ENCODE measurements at regions not wholly inside any gene's neighbourhood (a gene's known extent, or its start where the extent isn't known, plus 50 kb on each side); places are given as distances from the start of the nearest gene placed in this dataset.

DNA sequence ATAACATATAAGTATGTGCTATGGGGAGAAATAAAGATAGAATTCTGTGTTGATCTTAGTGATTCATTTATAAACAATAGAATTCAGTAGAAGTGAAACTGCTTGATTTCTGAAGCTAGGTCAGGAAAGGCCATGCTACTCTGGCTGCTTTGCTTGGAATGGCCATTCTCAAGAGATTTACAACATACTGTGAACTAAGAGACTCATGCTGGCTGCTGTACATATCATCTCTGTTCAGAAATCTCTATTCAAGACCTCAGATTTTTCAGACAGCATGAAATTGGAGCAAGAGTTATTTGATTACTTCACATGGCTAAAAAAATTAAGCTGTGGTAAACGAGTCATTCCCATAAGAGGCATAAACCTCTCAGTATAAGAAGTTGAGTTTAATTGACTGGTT is 662.6 kb downstream of the BCKDHB start:
- no peak for DNase-seq (ENCODE audit: insufficient read length, low spot score)
- TF ChIP-seq POU2F2 (IDR thresholded peaks at IDR 0.05; ENCODE audit: low read depth, low read length), result no peak
- TF ChIP-seq PAX5 (IDR thresholded peaks at IDR 0.05; ENCODE audit: insufficient read depth, low read length, severe bottlenecking), result no peak
- no peak for TF ChIP-seq POLR2A (IDR thresholded peaks at IDR 0.05; ENCODE audit: low read depth, low read length)
- no peak for TF ChIP-seq SPI1 (IDR thresholded peaks at IDR 0.05; ENCODE audit: low read depth, low read length)
- no peak for TF ChIP-seq TAF1 (IDR thresholded peaks at IDR 0.05; ENCODE audit: low read depth, low read length)
- no peak for TF ChIP-seq POLR2AphosphoS5 (IDR thresholded peaks at IDR 0.05; ENCODE audit: low read depth, low read length)
- no peak for FAIRE-seq

DNA sequence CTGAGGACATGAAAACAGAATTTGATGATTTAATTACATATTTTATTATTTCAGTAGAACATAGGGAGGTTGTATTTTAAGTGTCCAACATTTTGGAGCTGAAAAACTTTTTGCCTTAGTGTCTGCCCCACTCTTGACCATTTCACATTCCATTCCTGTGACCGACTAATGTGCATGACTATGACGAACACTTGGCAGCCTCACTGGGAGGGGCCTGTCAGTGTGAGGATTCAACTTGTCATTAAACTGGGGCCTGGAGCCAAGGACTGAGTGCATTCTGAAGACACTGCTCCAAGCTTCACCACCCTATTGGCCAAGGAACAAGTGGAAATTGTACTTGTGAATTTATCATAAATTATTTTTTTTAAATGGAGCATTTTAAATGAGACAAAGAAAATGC is 661.3 kb downstream of the BCKDHB start:
- FAIRE-seq (no peak), DNase-seq (ENCODE audit: insufficient read length, low spot score) (no peak)
- no peak for TF ChIP-seq POLR2A (IDR thresholded peaks at IDR 0.05; ENCODE audit: low read depth, low read length)
- TF ChIP-seq POU2F2 (IDR thresholded peaks at IDR 0.05; ENCODE audit: low read depth, low read length), result no peak

DNA sequence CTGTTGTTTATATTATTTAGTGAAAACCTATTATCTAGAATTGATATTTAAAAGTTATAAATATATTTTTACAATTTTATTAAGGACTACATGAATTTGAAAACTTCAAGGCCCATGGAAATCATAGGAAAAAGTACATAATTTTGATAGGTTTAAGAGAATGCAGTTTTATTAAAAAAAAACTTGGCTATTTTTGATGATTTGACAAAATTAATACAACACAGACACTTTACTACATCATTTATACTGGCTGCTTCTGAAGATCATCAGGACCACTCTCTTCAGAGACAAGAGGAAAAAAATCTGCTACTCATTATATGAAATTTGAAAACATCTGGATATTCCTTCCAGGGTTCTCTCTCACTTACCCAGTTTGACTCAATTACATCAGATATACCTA is 637.7 kb downstream of the BCKDHB start:
- no peak for FAIRE-seq
- no peak for DNase-seq (ENCODE audit: insufficient read length, low spot score)
- TF ChIP-seq TAF1 (IDR thresholded peaks at IDR 0.05; ENCODE audit: low read depth, low read length), result no peak

DNA sequence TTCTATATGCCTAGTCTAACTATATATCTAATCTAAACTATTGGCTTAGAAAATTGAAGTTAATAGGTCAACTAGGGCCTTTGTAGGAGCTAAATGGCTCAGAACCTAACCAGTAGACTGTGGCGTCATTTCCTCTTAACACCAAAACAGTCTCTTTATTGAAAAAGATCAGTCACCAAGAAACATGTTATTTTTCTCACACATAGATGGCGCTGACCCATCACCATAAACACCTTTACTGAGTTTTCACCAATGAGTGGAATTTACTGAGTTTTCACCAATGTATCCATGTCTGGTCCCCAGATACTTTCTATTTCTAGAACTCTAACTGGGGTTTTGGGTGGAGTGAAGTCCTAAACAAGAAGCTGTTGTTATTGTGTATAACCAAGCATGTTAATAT is 636.0 kb downstream of the BCKDHB start:
- DNase-seq (ENCODE audit: insufficient read length, low spot score), result no peak
- no peak for FAIRE-seq
- TF ChIP-seq TAF1 (IDR thresholded peaks at IDR 0.05; ENCODE audit: low read depth, low read length), result no peak
- TF ChIP-seq POU2F2 (IDR thresholded peaks at IDR 0.05; ENCODE audit: low read depth, low read length), result no peak
- TF ChIP-seq POLR2AphosphoS5 (IDR thresholded peaks at IDR 0.05; ENCODE audit: low read depth, low read length), result no peak
- TF ChIP-seq SPI1 (IDR thresholded peaks at IDR 0.05; ENCODE audit: low read depth, low read length), result no peak
- no peak for TF ChIP-seq PAX5 (IDR thresholded peaks at IDR 0.05; ENCODE audit: insufficient read depth, low read length, severe bottlenecking)
- TF ChIP-seq POLR2A (IDR thresholded peaks at IDR 0.05; ENCODE audit: low read depth, low read length), result no peak

DNA sequence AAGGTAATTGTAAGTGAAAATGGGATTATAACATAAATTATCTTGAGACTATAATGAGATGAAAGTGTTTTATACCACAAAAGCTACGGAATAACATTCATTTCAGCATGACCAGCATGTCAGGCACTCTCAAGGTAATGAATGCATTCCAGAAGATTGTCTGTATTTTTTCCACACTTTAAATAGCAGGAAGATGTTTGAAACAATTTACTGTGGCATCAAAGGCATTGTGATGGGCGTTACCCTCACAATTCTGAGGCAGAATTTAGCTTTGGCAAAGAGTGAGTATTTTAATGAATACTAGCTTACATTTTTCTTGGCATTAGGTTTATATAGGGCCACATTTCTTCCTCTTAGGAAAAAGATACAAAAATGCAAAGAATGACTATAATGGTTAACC is 627.2 kb downstream of the BCKDHB start:
- DNase-seq (ENCODE audit: insufficient read length, low spot score) (no peak), FAIRE-seq (no peak)
- TF ChIP-seq POLR2AphosphoS5 (IDR thresholded peaks at IDR 0.05; ENCODE audit: low read depth, low read length), result no peak
- TF ChIP-seq PAX5 (IDR thresholded peaks at IDR 0.05; ENCODE audit: insufficient read depth, low read length, severe bottlenecking), result no peak
- no peak for TF ChIP-seq TAF1 (IDR thresholded peaks at IDR 0.05; ENCODE audit: low read depth, low read length)
- TF ChIP-seq SPI1 (IDR thresholded peaks at IDR 0.05; ENCODE audit: low read depth, low read length), result no peak
- TF ChIP-seq POU2F2 (IDR thresholded peaks at IDR 0.05; ENCODE audit: low read depth, low read length), result no peak
- no peak for TF ChIP-seq POLR2A (IDR thresholded peaks at IDR 0.05; ENCODE audit: low read depth, low read length)

DNA sequence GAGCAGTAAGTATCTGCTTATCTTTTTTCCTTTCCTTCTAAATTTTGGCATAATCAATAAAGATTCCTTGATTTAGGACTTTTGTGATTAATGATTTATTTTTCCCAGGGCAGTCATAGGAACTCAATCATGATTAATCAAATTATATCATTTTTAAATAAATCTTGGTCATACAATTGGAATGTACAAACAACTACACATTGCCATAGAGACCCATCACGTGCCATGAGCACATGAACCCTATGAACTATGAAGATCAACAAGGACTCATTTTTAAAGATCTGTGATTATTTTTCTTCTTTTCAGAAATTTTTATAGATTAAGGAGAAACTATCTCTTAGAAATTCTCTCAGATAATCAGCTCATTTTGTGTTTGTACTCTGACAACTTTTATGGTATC is 622.4 kb downstream of the BCKDHB start:
- DNase-seq (ENCODE audit: insufficient read length, low spot score) (no peak), FAIRE-seq (no peak)
- TF ChIP-seq PAX5 (IDR thresholded peaks at IDR 0.05; ENCODE audit: insufficient read depth, low read length, severe bottlenecking) (no peak), POU2F2 (IDR thresholded peaks at IDR 0.05; ENCODE audit: low read depth, low read length) (no peak), POLR2A (IDR thresholded peaks at IDR 0.05; ENCODE audit: low read depth, low read length) (no peak), POLR2AphosphoS5 (IDR thresholded peaks at IDR 0.05; ENCODE audit: low read depth, low read length) (no peak), TAF1 (IDR thresholded peaks at IDR 0.05; ENCODE audit: low read depth, low read length) (no peak), SPI1 (IDR thresholded peaks at IDR 0.05; ENCODE audit: low read depth, low read length) (no peak)

DNA sequence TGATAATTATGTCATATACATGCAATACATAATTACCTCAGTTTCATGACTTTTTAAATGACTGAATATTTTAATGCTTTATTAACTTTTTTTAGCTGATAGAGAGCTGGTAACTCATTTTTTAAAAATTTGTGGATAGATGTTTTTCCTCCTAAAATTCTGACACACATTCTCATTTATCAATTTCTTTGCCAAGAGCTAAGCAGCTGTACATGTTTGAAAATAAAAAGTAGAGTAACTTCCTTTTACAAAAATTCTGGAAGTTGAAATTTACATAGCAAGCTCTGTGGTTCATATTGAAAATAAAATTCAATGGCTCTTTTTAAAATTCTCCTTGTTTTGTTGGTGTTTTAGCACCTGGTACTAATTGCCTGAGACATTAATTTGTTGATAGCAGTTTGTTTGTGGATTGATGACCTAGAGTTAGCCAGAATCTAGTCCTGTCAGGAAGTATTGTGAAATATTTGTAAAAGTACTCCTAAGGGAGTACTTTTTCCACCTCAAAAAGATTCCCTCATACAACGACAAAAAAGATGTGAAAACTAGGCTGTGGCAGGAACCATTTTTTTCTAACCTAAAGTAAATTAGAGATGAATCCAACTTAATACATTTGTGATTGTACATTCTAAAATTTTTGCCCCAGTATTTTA is 621.8 kb downstream of the BCKDHB start:
- TF ChIP-seq POLR2AphosphoS5 (IDR thresholded peaks at IDR 0.05; ENCODE audit: low read depth, low read length), result no peak
- no peak for TF ChIP-seq POU2F2 (IDR thresholded peaks at IDR 0.05; ENCODE audit: low read depth, low read length)
- TF ChIP-seq PAX5 (IDR thresholded peaks at IDR 0.05; ENCODE audit: insufficient read depth, low read length, severe bottlenecking), result no peak
- no peak for TF ChIP-seq POLR2A (IDR thresholded peaks at IDR 0.05; ENCODE audit: low read depth, low read length)
- TF ChIP-seq TAF1 (IDR thresholded peaks at IDR 0.05; ENCODE audit: low read depth, low read length), result no peak
- no peak for TF ChIP-seq SPI1 (IDR thresholded peaks at IDR 0.05; ENCODE audit: low read depth, low read length)
- FAIRE-seq, result no peak
- DNase-seq (ENCODE audit: insufficient read length, low spot score), result no peak

DNA sequence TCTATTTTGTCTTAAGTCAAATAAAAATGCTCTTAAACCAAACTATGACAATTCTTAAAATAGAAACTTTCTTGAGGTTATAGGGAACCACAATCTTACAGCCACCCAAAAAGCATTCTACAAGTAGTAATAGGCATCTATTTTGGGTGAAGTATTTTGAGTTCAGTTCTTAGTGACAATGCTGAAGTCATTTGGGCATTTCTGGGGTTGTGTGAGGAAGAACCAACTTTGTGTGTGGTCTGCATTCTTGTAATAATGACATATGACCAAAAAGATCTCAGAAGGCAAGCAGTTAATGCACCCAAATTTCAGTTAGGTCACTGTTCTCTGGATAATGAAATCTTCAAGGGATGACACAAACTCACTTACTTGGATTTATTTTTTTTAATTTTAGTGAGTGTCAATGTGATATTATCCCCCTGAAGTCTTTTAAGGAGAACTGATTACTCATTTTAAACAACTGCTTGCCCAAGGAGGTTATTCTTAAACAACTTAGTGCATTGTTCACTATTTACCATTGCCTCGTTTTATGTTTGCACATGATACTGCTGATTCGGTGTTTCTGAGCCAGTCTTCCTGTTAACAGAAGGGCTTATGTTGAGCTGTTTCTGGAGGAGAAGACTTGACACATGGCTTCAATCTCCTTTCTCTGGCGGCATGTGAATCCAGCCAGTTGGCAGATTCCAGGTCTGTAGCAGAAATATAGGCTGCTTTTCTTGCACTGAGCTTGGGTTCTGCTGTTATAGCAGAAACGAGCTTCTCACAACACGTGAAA is 618.9 kb downstream of the BCKDHB start:
- FAIRE-seq (no peak), DNase-seq (ENCODE audit: insufficient read length, low spot score) (no peak)
- TF ChIP-seq SPI1 (IDR thresholded peaks at IDR 0.05; ENCODE audit: low read depth, low read length), result no peak
- no peak for TF ChIP-seq PAX5 (IDR thresholded peaks at IDR 0.05; ENCODE audit: insufficient read depth, low read length, severe bottlenecking)
- no peak for TF ChIP-seq POLR2AphosphoS5 (IDR thresholded peaks at IDR 0.05; ENCODE audit: low read depth, low read length)
- no peak for TF ChIP-seq TAF1 (IDR thresholded peaks at IDR 0.05; ENCODE audit: low read depth, low read length)
- no peak for TF ChIP-seq POU2F2 (IDR thresholded peaks at IDR 0.05; ENCODE audit: low read depth, low read length)
- no peak for TF ChIP-seq POLR2A (IDR thresholded peaks at IDR 0.05; ENCODE audit: low read depth, low read length)

DNA sequence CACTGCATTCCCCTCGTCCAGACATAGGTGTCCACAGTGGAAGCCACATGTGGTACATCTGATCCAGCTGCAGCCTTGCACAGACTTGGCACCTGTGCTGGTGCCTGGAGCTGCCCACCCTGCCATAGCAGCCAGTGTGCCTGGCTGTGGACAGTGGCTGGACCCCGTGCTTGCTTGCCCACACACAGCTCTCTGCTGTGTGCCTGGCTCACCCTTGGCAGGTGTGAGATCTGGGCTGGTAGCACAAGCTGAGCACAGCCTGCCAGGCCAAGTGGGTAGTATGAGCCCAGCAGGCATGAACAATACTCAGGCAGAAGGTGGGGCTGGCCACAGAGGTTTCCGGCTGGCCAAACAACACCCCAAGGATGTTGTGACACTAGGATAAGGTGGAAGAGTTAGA is 614.4 kb downstream of the BCKDHB start:
- no peak for DNase-seq (ENCODE audit: insufficient read length, low spot score)
- no peak for TF ChIP-seq POU2F2 (IDR thresholded peaks at IDR 0.05; ENCODE audit: low read depth, low read length)
- no peak for TF ChIP-seq PAX5 (IDR thresholded peaks at IDR 0.05; ENCODE audit: insufficient read depth, low read length, severe bottlenecking)
- no peak for TF ChIP-seq SPI1 (IDR thresholded peaks at IDR 0.05; ENCODE audit: low read depth, low read length)
- TF ChIP-seq POLR2A (IDR thresholded peaks at IDR 0.05; ENCODE audit: low read depth, low read length), result no peak
- no peak for TF ChIP-seq POLR2AphosphoS5 (IDR thresholded peaks at IDR 0.05; ENCODE audit: low read depth, low read length)
- TF ChIP-seq TAF1 (IDR thresholded peaks at IDR 0.05; ENCODE audit: low read depth, low read length), result no peak
- FAIRE-seq, result no peak

DNA sequence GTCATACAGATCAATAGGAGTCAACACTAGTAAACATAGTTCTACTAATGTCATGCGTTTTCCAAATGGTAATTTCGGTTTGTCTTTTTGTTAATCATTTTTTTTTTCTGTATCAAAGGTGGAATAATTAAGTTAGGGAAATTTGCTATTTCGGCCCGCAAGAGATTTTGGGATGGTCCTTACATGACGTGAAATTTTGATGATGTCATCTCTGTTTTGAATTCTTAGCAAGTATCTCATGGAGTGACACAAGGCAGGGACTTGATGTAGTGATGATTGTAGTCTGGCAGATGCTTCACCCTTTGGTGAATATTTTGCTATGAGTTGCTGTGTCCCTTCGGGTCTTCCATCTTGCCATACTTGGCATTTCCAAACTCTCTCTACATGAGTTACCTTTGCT is 608.0 kb downstream of the BCKDHB start:
- DNase-seq (ENCODE audit: insufficient read length, low spot score), result no peak
- TF ChIP-seq SPI1 (IDR thresholded peaks at IDR 0.05; ENCODE audit: low read depth, low read length), result no peak
- TF ChIP-seq PAX5 (IDR thresholded peaks at IDR 0.05; ENCODE audit: insufficient read depth, low read length, severe bottlenecking), result no peak
- no peak for FAIRE-seq

Data from GM12891 (cell line).